OCI-LY7 (cell line): ENCODE measurements at regions not wholly inside any gene's neighbourhood (a gene's known extent, or its start where the extent isn't known, plus 50 kb on each side); places are given as distances from the start of the nearest gene placed in this dataset.

ENCODE experiments used
- CTCF ChIP-seq: fragments of 200-600 bp; sonication (generic); conservative IDR thresholded peaks from 2 replicates; pipeline ENCODE4 v1.5.1; 2014; ENCODE audit warnings: mild to moderate bottlenecking, antibody characterized with exemption, low read length, moderate library complexity, mixed read lengths
- EZH2phosphoT487 ChIP-seq: fragments of 200-600 bp; sonication (generic); IDR thresholded peaks from 2 replicates; pipeline ENCODE4 v1.6.1; 2018; ENCODE audit warnings: low read depth, borderline replicate concordance, mild to moderate bottlenecking, mixed run types, antibody characterized with exemption, low read length, moderate library complexity, mixed read lengths

DNA sequence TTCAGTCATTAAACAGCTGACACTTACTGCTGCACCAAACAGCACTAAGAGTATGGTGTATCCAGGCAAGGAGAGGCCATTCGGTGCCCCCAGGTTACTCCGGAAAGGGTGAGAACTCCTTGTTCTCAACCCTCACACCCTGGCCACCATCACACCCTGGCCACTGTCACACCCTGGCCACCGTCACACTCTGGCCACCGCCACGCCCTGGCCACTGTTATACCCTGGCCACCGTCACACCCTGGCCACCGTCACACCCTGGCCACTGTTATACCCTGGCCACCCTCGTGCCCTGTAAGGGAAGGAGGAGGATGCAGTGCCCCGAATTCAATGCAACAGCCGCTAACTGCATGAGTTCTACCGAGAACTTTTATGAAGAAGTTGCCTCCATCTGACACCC, 644.4 kb downstream of the TBC1D22A start:
- no peak for TF ChIP-seq EZH2phosphoT487
- no peak for TF ChIP-seq CTCF
